GM23338 (cell line): ENCODE measurements at regions not wholly inside any gene's neighbourhood (a gene's known extent, or its start where the extent isn't known, plus 50 kb on each side); places are given as distances from the start of the nearest gene placed in this dataset.

ENCODE experiments used
- ATAC-seq: fragments of 200-7000 bp; cut with Tn5 transposase; 3 replicates; pipeline ENCODE4 v1.9.1; 2020
- DNase-seq: peaks from one replicate; pipeline ENCODE4 v3.0.0-alpha.2; 2015; ENCODE audit warnings: low spot score
- H2AFZ ChIP-seq: fragments of 200-600 bp; sonication (generic); 2 replicates; pipeline ENCODE4 v1.8.0; 2016; ENCODE audit warnings: antibody characterized with exemption, mild to moderate bottlenecking, moderate library complexity
- H3F3A ChIP-seq: fragments of 200-600 bp; sonication (generic); replicated peaks from 2 replicates; pipeline ENCODE4 v1.8.0; 2017; ENCODE audit warnings: antibody characterized with exemption, mixed run types, low read depth
- H3K27ac ChIP-seq: fragments of 200-600 bp; sonication (generic); 2 replicates; pipeline ENCODE4 v1.6.1; 2016; ENCODE audit warnings: low read depth
- H3K27me3 ChIP-seq: fragments of 200-600 bp; sonication (generic); 2 replicates; pipeline ENCODE4 v1.8.0; 2016; ENCODE audit warnings: mild to moderate bottlenecking, mixed run types, moderate library complexity; ENCODE audit not compliant: insufficient read depth
- H3K36me3 ChIP-seq: fragments of 200-600 bp; sonication (generic); 2 replicates; pipeline ENCODE4 v1.8.0; 2016; ENCODE audit warnings: mild to moderate bottlenecking; ENCODE audit not compliant: insufficient read depth
- H3K4me1 ChIP-seq: fragments of 200-600 bp; sonication (generic); 2 replicates; pipeline ENCODE4 v1.8.0; 2016; ENCODE audit warnings: mild to moderate bottlenecking, moderate library complexity; ENCODE audit not compliant: insufficient read depth
- H3K4me2 ChIP-seq: fragments of 200-600 bp; sonication (generic); 2 replicates; pipeline ENCODE4 v1.7.1; 2017; ENCODE audit warnings: mixed run types
- H3K4me3 ChIP-seq: fragments of 200-600 bp; sonication (generic); 2 replicates; pipeline ENCODE4 v1.6.1; 2016; ENCODE audit warnings: mixed run types
- H3K79me2 ChIP-seq: fragments of 200-600 bp; sonication (generic); replicated peaks from 2 replicates; pipeline ENCODE4 v1.8.0; 2017; ENCODE audit warnings: mild to moderate bottlenecking; ENCODE audit not compliant: insufficient read depth
- H3K9me2 ChIP-seq: fragments of 200-600 bp; sonication (generic); 2 replicates; pipeline ENCODE4 v1.8.0; 2017; ENCODE audit not compliant: insufficient read depth
- H4K20me1 ChIP-seq: fragments of 200-600 bp; sonication (generic); replicated peaks from 2 replicates; pipeline ENCODE4 v1.8.0; 2017; ENCODE audit warnings: mild to moderate bottlenecking; ENCODE audit not compliant: insufficient read depth
- H3K27ac Mint-ChIP-seq: 2 replicates; pipeline ENCODE4 v1.8.0; 2020; ENCODE audit warnings: inconsistent platforms, mild to moderate bottlenecking, moderate library complexity, mixed read lengths
- H3K27me3 Mint-ChIP-seq: 3 replicates; pipeline ENCODE4 v1.8.0; 2022; ENCODE audit warnings: low read depth, mild to moderate bottlenecking, moderate library complexity, mixed read lengths, inconsistent platforms; ENCODE audit not compliant: insufficient read depth, poor library complexity
- H3K36me3 Mint-ChIP-seq: 3 replicates; pipeline ENCODE4 v1.8.0; 2021; ENCODE audit warnings: low read depth, mild to moderate bottlenecking, inconsistent platforms, moderate library complexity, mixed read lengths
- H3K4me1 Mint-ChIP-seq: 3 replicates; pipeline ENCODE4 v1.8.0; 2020; ENCODE audit warnings: mild to moderate bottlenecking, inconsistent platforms, mixed read lengths
- H3K4me3 Mint-ChIP-seq: 3 replicates; pipeline ENCODE4 v1.8.0; 2021; ENCODE audit warnings: moderate library complexity, mild to moderate bottlenecking, inconsistent platforms, mixed read lengths
- H3K9me3 Mint-ChIP-seq: 3 replicates; pipeline ENCODE4 v1.8.0; 2020; ENCODE audit warnings: moderate library complexity, mild to moderate bottlenecking, inconsistent platforms, mixed read lengths
- CREB1 ChIP-seq: fragments of 250-450 bp; sonication (Bioruptor Pico); IDR thresholded peaks from 2 replicates; pipeline ENCODE4 v1.5.0; 2020; ENCODE audit warnings: low read depth, mild to moderate bottlenecking, moderate library complexity
- CTCF ChIP-seq, 2 experiments: fragments of 200-600 bp in 1 of 2; sonication (generic) in 1 of 2; conservative IDR thresholded peaks; 2 replicates each; pipeline versions ENCODE4 v1.5.1 to v1.6.1; 2016 to 2017; ENCODE audit warnings: antibody characterized with exemption in 2 of 2, low read depth in 2 of 2, mild to moderate bottlenecking in 2 of 2, moderate library complexity in 1 of 2
- ETS1 ChIP-seq: IDR thresholded peaks from 2 replicates; pipeline ENCODE4 v1.6.1; 2016; ENCODE audit warnings: antibody characterized with exemption
- EZH2 ChIP-seq: fragments of 200-600 bp; sonication (generic); IDR thresholded peaks from one replicate; pipeline ENCODE4 v1.8.0; 2017; ENCODE audit warnings: antibody characterized with exemption, mild to moderate bottlenecking, low read depth; ENCODE audit not compliant: unreplicated experiment
- EZH2phosphoT487 ChIP-seq: fragments of 200-600 bp; sonication (generic); IDR thresholded peaks from one replicate; pipeline ENCODE4 v1.8.1; 2018; ENCODE audit warnings: antibody characterized with exemption; ENCODE audit not compliant: unreplicated experiment
- JUNB ChIP-seq: IDR thresholded peaks from one replicate; pipeline ENCODE4 v1.6.1; 2016; ENCODE audit warnings: antibody characterized with exemption; ENCODE audit not compliant: unreplicated experiment
- NANOG ChIP-seq: IDR thresholded peaks from 2 replicates; pipeline ENCODE4 v1.6.1; 2016; ENCODE audit warnings: antibody characterized with exemption, borderline replicate concordance
- POLR2AphosphoS5 ChIP-seq: IDR thresholded peaks from 2 replicates; pipeline ENCODE4 v1.6.1; 2016; ENCODE audit warnings: antibody characterized with exemption, low read depth
- REST ChIP-seq: IDR thresholded peaks from one replicate; pipeline ENCODE4 v1.6.1; 2018; ENCODE audit warnings: antibody characterized with exemption; ENCODE audit not compliant: unreplicated experiment
- STAT1 ChIP-seq: IDR thresholded peaks from one replicate; pipeline ENCODE4 v1.6.1; 2016; ENCODE audit warnings: antibody characterized with exemption; ENCODE audit not compliant: unreplicated experiment
- ZNF114 ChIP-seq: fragments of 250-450 bp; sonication (Bioruptor Pico); IDR thresholded peaks from 2 replicates; pipeline ENCODE4 v1.5.0; 2020; ENCODE audit warnings: mild to moderate bottlenecking, moderate library complexity
- ZNF331 ChIP-seq: fragments of 250-450 bp; sonication (Bioruptor Pico); IDR thresholded peaks from 2 replicates; pipeline ENCODE4 v1.5.0; 2020; ENCODE audit warnings: low read depth, mild to moderate bottlenecking, moderate library complexity
- ZNF462 ChIP-seq: fragments of 250-450 bp; sonication (Bioruptor Pico); IDR thresholded peaks from 2 replicates; pipeline ENCODE4 v1.5.0; 2020; ENCODE audit warnings: mild to moderate bottlenecking, moderate library complexity

GRCh38 chr2:8491296-8492027 is 190.4 kb upstream of the ID2 start:
- DNase-seq, result no peak
- H3K27ac Mint-ChIP-seq, result no peak overlapping the region
- ATAC-seq, result no peak
- H3K4me1 Mint-ChIP-seq, result peaks cover 31% of the 10 kb centered on the region
- H4K20me1 ChIP-seq, result no peaks in the 10 kb centered on the region
- H3K9me3 Mint-ChIP-seq, result no peaks in the 10 kb centered on the region
- no peak overlapping the region for H3K27ac ChIP-seq
- no peaks in the 10 kb centered on the region for H3K36me3 Mint-ChIP-seq
- H3F3A ChIP-seq, result no peaks in the 10 kb centered on the region
- H3K9me2 ChIP-seq, result no peaks in the 10 kb centered on the region
- H3K27me3 ChIP-seq, result no peaks in the 10 kb centered on the region
- H3K79me2 ChIP-seq, result no peaks in the 10 kb centered on the region
- H3K4me1 ChIP-seq, result no peaks in the 10 kb centered on the region
- no peaks in the 10 kb centered on the region for H3K36me3 ChIP-seq
- no peak overlapping the region for H3K4me2 ChIP-seq
- H3K27me3 Mint-ChIP-seq, result peaks cover 3% of the 10 kb centered on the region
- H3K4me3 Mint-ChIP-seq, result no peak overlapping the region
- no peak for TF ChIP-seq REST
- no peak for TF ChIP-seq ETS1
- TF ChIP-seq ZNF462 (CRISPR knock-in tag), result no peak
- TF ChIP-seq ZNF331 (CRISPR knock-in tag), result no peak
- TF ChIP-seq ZNF114 (CRISPR knock-in tag), result no peak
- no peak for TF ChIP-seq STAT1
- TF ChIP-seq JUNB, result no peak
- no peak for TF ChIP-seq POLR2AphosphoS5
- no peak for TF ChIP-seq CREB1
- TF ChIP-seq EZH2, result no peak
- no peak for TF ChIP-seq NANOG
- no peak for TF ChIP-seq EZH2phosphoT487
- TF ChIP-seq CTCF (conservative IDR thresholded peaks at IDR 0.05; ENCODE audit: low read depth in 2 of 2), result no peak
- H2AFZ ChIP-seq, result no peak overlapping the region
- no peak overlapping the region for H3K4me3 ChIP-seq
